ENCODE measurements at regions not wholly inside any gene's neighbourhood (a gene's known extent, or its start where the extent isn't known, plus 50 kb on each side); places are given as distances from the start of the nearest gene placed in this dataset.

DNA sequence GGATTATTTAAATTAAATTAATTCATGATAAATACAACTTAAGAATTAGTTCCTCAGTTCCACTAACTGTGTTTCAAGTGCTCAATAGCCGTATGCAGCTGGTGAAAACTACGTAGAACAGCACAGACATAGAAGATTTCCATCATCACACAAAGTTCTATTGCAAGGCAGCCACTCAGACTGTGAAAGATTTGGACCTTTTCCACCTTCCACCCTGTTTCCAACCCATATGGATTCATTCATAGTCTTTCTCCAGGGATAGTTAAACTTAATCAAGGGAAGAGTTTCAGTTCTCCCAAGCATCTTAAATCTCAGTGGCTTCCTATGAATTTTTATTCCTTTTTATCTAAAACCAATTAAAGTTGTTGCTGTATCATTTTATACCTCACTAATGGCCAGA is 2030.8 kb downstream of the SUCLG1 start:
- Histone ChIP-seq H3K27ac (ENCODE audit: extremely low read depth, low read depth, low read length) (no peak overlapping the region), H3K4me3 (ENCODE audit: low read depth, low read length) (no peak overlapping the region), H3K4me1 (ENCODE audit: control insufficient read depth, insufficient read depth, low read length) (no peaks in the 10 kb centered on the region), H3K9me3 (ENCODE audit: control insufficient read depth, insufficient read depth, low read depth, low read length) (no peaks in the 10 kb centered on the region), H3K36me3 (ENCODE audit: control insufficient read depth in 2 of 2, insufficient read depth in 1 of 2, low read length in 2 of 2) (no peaks in the 10 kb centered on the region)
- CTCF ChIA-PET, result no interaction called here
- POLR2A ChIA-PET, result no interaction called here
- no peak for TF ChIP-seq ZNF140 (tag by site-specific recombination; IDR thresholded peaks at IDR 0.05)
- TF ChIP-seq ZNF76 (tag by site-specific recombination; IDR thresholded peaks at IDR 0.05; ENCODE audit: borderline replicate concordance, low read depth), result no peak
- no peak for TF ChIP-seq PRDM1 (tag by site-specific recombination; IDR thresholded peaks at IDR 0.05)
- TF ChIP-seq ZNF658 (tag by site-specific recombination; IDR thresholded peaks at IDR 0.05), result no peak
- TF ChIP-seq, protein P1, sequence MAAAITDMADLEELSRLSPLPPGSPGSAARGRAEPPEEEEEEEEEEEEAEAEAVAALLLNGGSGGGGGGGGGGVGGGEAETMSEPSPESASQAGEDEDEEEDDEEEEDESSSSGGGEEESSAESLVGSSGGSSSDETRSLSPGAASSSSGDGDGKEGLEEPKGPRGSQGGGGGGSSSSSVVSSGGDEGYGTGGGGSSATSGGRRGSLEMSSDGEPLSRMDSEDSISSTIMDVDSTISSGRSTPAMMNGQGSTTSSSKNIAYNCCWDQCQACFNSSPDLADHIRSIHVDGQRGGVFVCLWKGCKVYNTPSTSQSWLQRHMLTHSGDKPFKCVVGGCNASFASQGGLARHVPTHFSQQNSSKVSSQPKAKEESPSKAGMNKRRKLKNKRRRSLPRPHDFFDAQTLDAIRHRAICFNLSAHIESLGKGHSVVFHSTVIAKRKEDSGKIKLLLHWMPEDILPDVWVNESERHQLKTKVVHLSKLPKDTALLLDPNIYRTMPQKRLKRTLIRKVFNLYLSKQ (tag by site-specific recombination; IDR thresholded peaks at IDR 0.05; ENCODE audit: borderline replicate concordance), result no peak
- TF ChIP-seq ZEB2 (tag by site-specific recombination; IDR thresholded peaks at IDR 0.05), result no peak
- no peak for TF ChIP-seq EGR2 (tag by site-specific recombination; IDR thresholded peaks at IDR 0.05; ENCODE audit: low read depth)
- no peak for TF ChIP-seq ZNF248 (tag by site-specific recombination; IDR thresholded peaks at IDR 0.05)
- no peak for TF ChIP-seq ZNF571 (tag by site-specific recombination; IDR thresholded peaks at IDR 0.05)
- no peak for TF ChIP-seq ZNF138 (tag by site-specific recombination; IDR thresholded peaks at IDR 0.05; ENCODE audit: borderline replicate concordance)
- TF ChIP-seq, protein P2, sequence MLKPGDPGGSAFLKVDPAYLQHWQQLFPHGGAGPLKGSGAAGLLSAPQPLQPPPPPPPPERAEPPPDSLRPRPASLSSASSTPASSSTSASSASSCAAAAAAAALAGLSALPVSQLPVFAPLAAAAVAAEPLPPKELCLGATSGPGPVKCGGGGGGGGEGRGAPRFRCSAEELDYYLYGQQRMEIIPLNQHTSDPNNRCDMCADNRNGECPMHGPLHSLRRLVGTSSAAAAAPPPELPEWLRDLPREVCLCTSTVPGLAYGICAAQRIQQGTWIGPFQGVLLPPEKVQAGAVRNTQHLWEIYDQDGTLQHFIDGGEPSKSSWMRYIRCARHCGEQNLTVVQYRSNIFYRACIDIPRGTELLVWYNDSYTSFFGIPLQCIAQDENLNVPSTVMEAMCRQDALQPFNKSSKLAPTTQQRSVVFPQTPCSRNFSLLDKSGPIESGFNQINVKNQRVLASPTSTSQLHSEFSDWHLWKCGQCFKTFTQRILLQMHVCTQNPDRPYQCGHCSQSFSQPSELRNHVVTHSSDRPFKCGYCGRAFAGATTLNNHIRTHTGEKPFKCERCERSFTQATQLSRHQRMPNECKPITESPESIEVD (tag by site-specific recombination; IDR thresholded peaks at IDR 0.05), result no peak
- TF ChIP-seq, protein P3, sequence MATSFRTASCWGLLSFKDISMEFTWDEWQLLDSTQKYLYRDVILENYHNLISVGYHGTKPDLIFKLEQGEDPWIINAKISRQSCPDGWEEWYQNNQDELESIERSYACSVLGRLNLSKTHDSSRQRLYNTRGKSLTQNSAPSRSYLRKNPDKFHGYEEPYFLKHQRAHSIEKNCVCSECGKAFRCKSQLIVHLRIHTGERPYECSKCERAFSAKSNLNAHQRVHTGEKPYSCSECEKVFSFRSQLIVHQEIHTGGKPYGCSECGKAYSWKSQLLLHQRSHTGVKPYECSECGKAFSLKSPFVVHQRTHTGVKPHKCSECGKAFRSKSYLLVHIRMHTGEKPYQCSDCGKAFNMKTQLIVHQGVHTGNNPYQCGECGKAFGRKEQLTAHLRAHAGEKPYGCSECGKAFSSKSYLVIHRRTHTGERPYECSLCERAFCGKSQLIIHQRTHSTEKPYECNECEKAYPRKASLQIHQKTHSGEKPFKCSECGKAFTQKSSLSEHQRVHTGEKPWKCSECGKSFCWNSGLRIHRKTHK (tag by site-specific recombination; IDR thresholded peaks at IDR 0.05), result no peak
- TF ChIP-seq GLIS1 (tag by site-specific recombination; IDR thresholded peaks at IDR 0.05), result no peak
- no peak for TF ChIP-seq ZNF350 (tag by site-specific recombination; IDR thresholded peaks at IDR 0.05)
- no peak for TF ChIP-seq ZFP37 (tag by site-specific recombination; IDR thresholded peaks at IDR 0.05)
- TF ChIP-seq, protein P4, sequence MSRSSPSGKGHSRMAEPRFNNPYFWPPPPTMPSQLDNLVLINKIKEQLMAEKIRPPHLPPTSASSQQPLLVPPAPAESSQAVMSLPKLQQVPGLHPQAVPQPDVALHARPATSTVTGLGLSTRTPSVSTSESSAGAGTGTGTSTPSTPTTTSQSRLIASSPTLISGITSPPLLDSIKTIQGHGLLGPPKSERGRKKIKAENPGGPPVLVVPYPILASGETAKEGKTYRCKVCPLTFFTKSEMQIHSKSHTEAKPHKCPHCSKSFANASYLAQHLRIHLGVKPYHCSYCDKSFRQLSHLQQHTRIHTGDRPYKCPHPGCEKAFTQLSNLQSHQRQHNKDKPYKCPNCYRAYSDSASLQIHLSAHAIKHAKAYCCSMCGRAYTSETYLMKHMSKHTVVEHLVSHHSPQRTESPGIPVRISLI (tag by site-specific recombination; IDR thresholded peaks at IDR 0.05), result no peak
- TF ChIP-seq, protein P5, sequence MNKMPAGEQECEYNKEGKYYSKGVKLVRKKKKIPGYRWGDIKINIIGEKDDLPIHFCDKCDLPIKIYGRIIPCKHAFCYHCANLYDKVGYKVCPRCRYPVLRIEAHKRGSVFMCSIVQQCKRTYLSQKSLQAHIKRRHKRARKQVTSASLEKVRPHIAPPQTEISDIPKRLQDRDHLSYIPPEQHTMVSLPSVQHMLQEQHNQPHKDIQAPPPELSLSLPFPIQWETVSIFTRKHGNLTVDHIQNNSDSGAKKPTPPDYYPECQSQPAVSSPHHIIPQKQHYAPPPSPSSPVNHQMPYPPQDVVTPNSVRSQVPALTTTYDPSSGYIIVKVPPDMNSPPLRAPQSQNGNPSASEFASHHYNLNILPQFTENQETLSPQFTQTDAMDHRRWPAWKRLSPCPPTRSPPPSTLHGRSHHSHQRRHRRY (tag by site-specific recombination; IDR thresholded peaks at IDR 0.05), result no peak
- TF ChIP-seq, protein P6, sequence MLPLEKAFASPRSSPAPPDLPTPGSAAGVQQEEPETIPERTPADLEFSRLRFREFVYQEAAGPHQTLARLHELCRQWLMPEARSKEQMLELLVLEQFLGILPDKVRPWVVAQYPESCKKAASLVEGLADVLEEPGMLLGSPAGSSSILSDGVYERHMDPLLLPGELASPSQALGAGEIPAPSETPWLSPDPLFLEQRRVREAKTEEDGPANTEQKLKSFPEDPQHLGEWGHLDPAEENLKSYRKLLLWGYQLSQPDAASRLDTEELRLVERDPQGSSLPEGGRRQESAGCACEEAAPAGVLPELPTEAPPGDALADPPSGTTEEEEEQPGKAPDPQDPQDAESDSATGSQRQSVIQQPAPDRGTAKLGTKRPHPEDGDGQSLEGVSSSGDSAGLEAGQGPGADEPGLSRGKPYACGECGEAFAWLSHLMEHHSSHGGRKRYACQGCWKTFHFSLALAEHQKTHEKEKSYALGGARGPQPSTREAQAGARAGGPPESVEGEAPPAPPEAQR (tag by site-specific recombination; IDR thresholded peaks at IDR 0.05), result no peak
- no peak for TF ChIP-seq ZNF514 (tag by site-specific recombination; IDR thresholded peaks at IDR 0.05)
- no peak for TF ChIP-seq ZFP41 (tag by site-specific recombination; IDR thresholded peaks at IDR 0.05; ENCODE audit: borderline replicate concordance)

Measured in HEK293 (cell line).